ENCODE measurements at regions not wholly inside any gene's neighbourhood (a gene's known extent, or its start where the extent isn't known, plus 50 kb on each side); places are given as distances from the start of the nearest gene placed in this dataset.
"Not testable (repeated sequence)": the region's sequence is repeated elsewhere in the genome, so short reads cannot be mapped to it uniquely, and the experiment has no call there.

- not testable (repeated sequence) for H4K91ac ChIP-seq (replicated peaks; ENCODE audit: insufficient read length, low read length)
These were observed 115.6 kb upstream of the MBNL1 start for GRCh38 chr3:152153115-152153514.

More at GRCh38 chr3:152153115-152153514, 115.6 kb upstream of the MBNL1 start:
- H3K18ac ChIP-seq (ENCODE audit: extremely low read depth, low read length); H2BK5ac ChIP-seq (ENCODE audit: low read depth, low read length); H3K9me3 ChIP-seq (ENCODE audit: insufficient read depth in 2 of 2, low read depth in 1 of 2, low read length in 1 of 2); POLR2A ChIA-PET (ENCODE audit: partially characterized antibody); H3K9ac ChIP-seq (replicated peaks in 1 of 4; ENCODE audit: extremely low read depth in 1 of 4, low read depth in 3 of 4, low read length in 3 of 4); H2AFZ ChIP-seq (ENCODE audit: low read length); H3K36me3 ChIP-seq (ENCODE audit: control insufficient read depth in 2 of 4, insufficient read depth in 4 of 4, low read length in 3 of 4); H3K27ac ChIP-seq (ENCODE audit: low read depth, low read length); H3K4me1 ChIP-seq (replicated peaks in 1 of 4; ENCODE audit: control insufficient read depth in 3 of 4, insufficient read depth in 4 of 4, low read length in 3 of 4); H3K23ac ChIP-seq (ENCODE audit: insufficient read length); H3K56ac ChIP-seq (replicated peaks; ENCODE audit: insufficient read length, low read depth, low read length); DNase-seq (ENCODE audit: low read depth in 1 of 2, low spot score in 2 of 2); H3K27me3 ChIP-seq (replicated peaks in 1 of 4; ENCODE audit: control insufficient read depth in 3 of 4, extremely low read depth in 1 of 4, insufficient read depth in 3 of 4, low read length in 3 of 4); H3K4me3 ChIP-seq (ENCODE audit: extremely low read depth in 1 of 4, insufficient read depth in 2 of 4, low read depth in 3 of 4, low read length in 4 of 4); H4K8ac ChIP-seq (ENCODE audit: extremely low read depth, insufficient read depth, low read length); H3K79me1 ChIP-seq (ENCODE audit: low read depth, low read length); FAIRE-seq; H2BK12ac ChIP-seq (ENCODE audit: low read depth, low read length); H3K14ac ChIP-seq (ENCODE audit: insufficient read length); H4K20me1 ChIP-seq (replicated peaks in 1 of 2; ENCODE audit: control insufficient read depth in 1 of 2, insufficient read depth in 2 of 2, low read length in 2 of 2); H3K4ac ChIP-seq (replicated peaks; ENCODE audit: insufficient read length, low read depth, low read length); H3K23me2 ChIP-seq (ENCODE audit: low read depth, low read length); H4K5ac ChIP-seq (ENCODE audit: insufficient read length, low read depth, low read length); H2BK20ac ChIP-seq (ENCODE audit: low read length); H3K79me2 ChIP-seq (ENCODE audit: control insufficient read depth in 1 of 2, insufficient read depth in 2 of 2, low read length in 2 of 2); H3K4me2 ChIP-seq (ENCODE audit: insufficient read depth in 1 of 2, low read depth in 2 of 2, low read length in 2 of 2); H2BK15ac ChIP-seq (ENCODE audit: low read length); H2BK120ac ChIP-seq (replicated peaks; ENCODE audit: low read depth, low read length); H2AK5ac ChIP-seq (ENCODE audit: low read depth, low read length): not testable (repeated sequence)
- 94% methylated on average over 5 of the region's 5 CpGs; no CpG with 5 or more reads in 1 of the 2 experiments for WGBS, 2 experiments (ENCODE audit: extremely low coverage in 1 of 2, insufficient coverage in 1 of 2, insufficient read length in 1 of 2, insufficient replicate concordance in 2 of 2, low coverage in 1 of 2, low lambda C conversion rate in 2 of 2, missing lambda C conversion rate in 1 of 2)
- CTCF ChIA-PET (ENCODE audit: partially characterized antibody): interaction anchor here (0.6 to 1.6 kb wide), 4 partner anchors 10 to 423 kb away, joined by 3 to 4 read pairs (median 3); no protein-coding TSS in a partner anchor
